ENCODE measurements at regions not wholly inside any gene's neighbourhood (a gene's known extent, or its start where the extent isn't known, plus 50 kb on each side); places are given as distances from the start of the nearest gene placed in this dataset.

GRCh38 chr11:29351301-29351873 is 665.4 kb downstream of the KCNA4 start:
- Histone ChIP-seq H3K9ac (ENCODE audit: insufficient read length, low read depth) (no peak overlapping the region), H3K36me3 (ENCODE audit: insufficient read depth, insufficient read length, low read length) (no peaks in the 10 kb centered on the region), H3K4me3 (ENCODE audit: insufficient read length, low read depth) (no peak overlapping the region), H3K27me3 (ENCODE audit: insufficient read depth, insufficient read length) (no peaks in the 10 kb centered on the region), H3K9me3 (ENCODE audit: insufficient read depth, low read length) (no peaks in the 10 kb centered on the region), H3K4me1 (ENCODE audit: insufficient read depth, insufficient read length) (no peaks in the 10 kb centered on the region)
- TF ChIP-seq SUZ12 (IDR thresholded peaks at IDR 0.05; ENCODE audit: extremely low read depth, insufficient read depth, insufficient read length) (no peak), ZNF274 (IDR thresholded peaks at IDR 0.05; ENCODE audit: low read depth, low read length) (no peak), YY1 (IDR thresholded peaks at IDR 0.05; ENCODE audit: insufficient read depth, insufficient read length) (no peak)
- DNase-seq (ENCODE audit: low read depth, low spot score): no peak

GRCh38 chr11:29343465-29344333 is 673.1 kb downstream of the KCNA4 start:
- H3K4me3 ChIP-seq (ENCODE audit: insufficient read length, low read depth): no peak overlapping the region
- H3K9ac ChIP-seq (ENCODE audit: insufficient read length, low read depth): no peak overlapping the region
- H3K27me3 ChIP-seq (ENCODE audit: insufficient read depth, insufficient read length): no peaks in the 10 kb centered on the region
- DNase-seq (ENCODE audit: low read depth, low spot score): no peak
- TF ChIP-seq YY1 (IDR thresholded peaks at IDR 0.05; ENCODE audit: insufficient read depth, insufficient read length) (no peak), ZNF274 (IDR thresholded peaks at IDR 0.05; ENCODE audit: low read depth, low read length) (no peak), SUZ12 (IDR thresholded peaks at IDR 0.05; ENCODE audit: extremely low read depth, insufficient read depth, insufficient read length) (no peak)
- H3K36me3 ChIP-seq (ENCODE audit: insufficient read depth, insufficient read length, low read length): no peaks in the 10 kb centered on the region
- no peaks in the 10 kb centered on the region for H3K4me1 ChIP-seq (ENCODE audit: insufficient read depth, insufficient read length)
- H3K9me3 ChIP-seq (ENCODE audit: insufficient read depth, low read length): no peaks in the 10 kb centered on the region

GRCh38 chr11:29336727-29337575 is 679.9 kb downstream of the KCNA4 start:
- DNase-seq (ENCODE audit: low read depth, low spot score): no peak
- no peak for TF ChIP-seq YY1 (IDR thresholded peaks at IDR 0.05; ENCODE audit: insufficient read depth, insufficient read length)
- TF ChIP-seq SUZ12 (IDR thresholded peaks at IDR 0.05; ENCODE audit: extremely low read depth, insufficient read depth, insufficient read length): no peak
- no peak for TF ChIP-seq ZNF274 (IDR thresholded peaks at IDR 0.05; ENCODE audit: low read depth, low read length)

GRCh38 chr11:29334776-29335130 is 682.1 kb downstream of the KCNA4 start:
- TF ChIP-seq SUZ12 (IDR thresholded peaks at IDR 0.05; ENCODE audit: extremely low read depth, insufficient read depth, insufficient read length): no peak
- TF ChIP-seq ZNF274 (IDR thresholded peaks at IDR 0.05; ENCODE audit: low read depth, low read length): no peak
- TF ChIP-seq YY1 (IDR thresholded peaks at IDR 0.05; ENCODE audit: insufficient read depth, insufficient read length): no peak
- Histone ChIP-seq H3K4me3 (ENCODE audit: insufficient read length, low read depth) (no peak overlapping the region), H3K9ac (ENCODE audit: insufficient read length, low read depth) (no peak overlapping the region), H3K36me3 (ENCODE audit: insufficient read depth, insufficient read length, low read length) (no peaks in the 10 kb centered on the region), H3K9me3 (ENCODE audit: insufficient read depth, low read length) (no peaks in the 10 kb centered on the region), H3K27me3 (ENCODE audit: insufficient read depth, insufficient read length) (no peaks in the 10 kb centered on the region), H3K4me1 (ENCODE audit: insufficient read depth, insufficient read length) (no peaks in the 10 kb centered on the region)
- DNase-seq (ENCODE audit: low read depth, low spot score): no peak

More at GRCh38 chr11:29336727-29337575, 679.9 kb downstream of the KCNA4 start:
- H3K4me1 ChIP-seq (ENCODE audit: insufficient read depth, insufficient read length): no peaks in the 10 kb centered on the region
- H3K9ac ChIP-seq (ENCODE audit: insufficient read length, low read depth): no peak overlapping the region
- no peaks in the 10 kb centered on the region for H3K27me3 ChIP-seq (ENCODE audit: insufficient read depth, insufficient read length)
- no peaks in the 10 kb centered on the region for H3K9me3 ChIP-seq (ENCODE audit: insufficient read depth, low read length)
- H3K36me3 ChIP-seq (ENCODE audit: insufficient read depth, insufficient read length, low read length): no peaks in the 10 kb centered on the region
- no peak overlapping the region for H3K4me3 ChIP-seq (ENCODE audit: insufficient read length, low read depth)

GRCh38 chr11:29333993-29334775 is 682.6 kb downstream of the KCNA4 start:
- Histone ChIP-seq H3K27me3 (ENCODE audit: insufficient read depth, insufficient read length) (no peaks in the 10 kb centered on the region), H3K9ac (ENCODE audit: insufficient read length, low read depth) (no peak overlapping the region), H3K9me3 (ENCODE audit: insufficient read depth, low read length) (no peaks in the 10 kb centered on the region), H3K4me1 (ENCODE audit: insufficient read depth, insufficient read length) (no peaks in the 10 kb centered on the region), H3K36me3 (ENCODE audit: insufficient read depth, insufficient read length, low read length) (no peaks in the 10 kb centered on the region), H3K4me3 (ENCODE audit: insufficient read length, low read depth) (no peak overlapping the region)
- TF ChIP-seq ZNF274 (IDR thresholded peaks at IDR 0.05; ENCODE audit: low read depth, low read length) (no peak), YY1 (IDR thresholded peaks at IDR 0.05; ENCODE audit: insufficient read depth, insufficient read length) (no peak), SUZ12 (IDR thresholded peaks at IDR 0.05; ENCODE audit: extremely low read depth, insufficient read depth, insufficient read length) (no peak)
- no peak for DNase-seq (ENCODE audit: low read depth, low spot score)

- no peak overlapping the region for H3K4me3 ChIP-seq (ENCODE audit: insufficient read length, low read depth)
- H3K4me1 ChIP-seq (ENCODE audit: insufficient read depth, insufficient read length): no peaks in the 10 kb centered on the region
These were observed 685.3 kb downstream of the KCNA4 start for GRCh38 chr11:29331451-29332010.

More at GRCh38 chr11:29331451-29332010, 685.3 kb downstream of the KCNA4 start:
- DNase-seq (ENCODE audit: low read depth, low spot score): no peak
- H3K36me3 ChIP-seq (ENCODE audit: insufficient read depth, insufficient read length, low read length): no peaks in the 10 kb centered on the region
- H3K9ac ChIP-seq (ENCODE audit: insufficient read length, low read depth): no peak overlapping the region
- TF ChIP-seq YY1 (IDR thresholded peaks at IDR 0.05; ENCODE audit: insufficient read depth, insufficient read length) (no peak), ZNF274 (IDR thresholded peaks at IDR 0.05; ENCODE audit: low read depth, low read length) (no peak), SUZ12 (IDR thresholded peaks at IDR 0.05; ENCODE audit: extremely low read depth, insufficient read depth, insufficient read length) (no peak)
- H3K27me3 ChIP-seq (ENCODE audit: insufficient read depth, insufficient read length): no peaks in the 10 kb centered on the region
- no peaks in the 10 kb centered on the region for H3K9me3 ChIP-seq (ENCODE audit: insufficient read depth, low read length)

All from NT2/D1 (cell line).